PC-3 (cell line): ENCODE measurements at regions not wholly inside any gene's neighbourhood (a gene's known extent, or its start where the extent isn't known, plus 50 kb on each side); places are given as distances from the start of the nearest gene placed in this dataset.

ENCODE experiments used
- CTCF ChIP-seq: fragments of 300-600 bp; sonication (generic); conservative IDR thresholded peaks from 2 replicates; pipeline ENCODE4 v1.5.1; 2017; ENCODE audit warnings: antibody characterized with exemption, low read depth, mild to moderate bottlenecking, low read length
- EZH2 ChIP-seq: fragments of 300-600 bp; sonication (generic); IDR thresholded peaks from one replicate; pipeline ENCODE4 v1.6.1; 2017; ENCODE audit warnings: antibody characterized with exemption, mild to moderate bottlenecking, low read length; ENCODE audit not compliant: unreplicated experiment
- EZH2phosphoT487 ChIP-seq: fragments of 300-600 bp; sonication (generic); IDR thresholded peaks from 2 replicates; pipeline ENCODE4 v1.6.1; 2018; ENCODE audit warnings: mild to moderate bottlenecking, antibody characterized with exemption, low read length, borderline replicate concordance

- no peak for TF ChIP-seq CTCF
- no peak for TF ChIP-seq EZH2phosphoT487
- TF ChIP-seq EZH2, result no peak
Observed at GRCh38 chr3:127339928-127340861, 52.3 kb upstream of the PRR20G start.
